GM12878 (cell line): ENCODE measurements at regions not wholly inside any gene's neighbourhood (a gene's known extent, or its start where the extent isn't known, plus 50 kb on each side); places are given as distances from the start of the nearest gene placed in this dataset.

ENCODE experiments used
- ATAC-seq: fragments of 200-7000 bp; cut with Tn5 transposase; 3 replicates; pipeline ENCODE4 v1.9.1; 2020; ENCODE audit warnings: mild to moderate bottlenecking, moderate library complexity
- BruUV-seq: library from RNA; stranded (reverse); fragments of 400-500 nt; replicated peaks from 2 replicates; lab custom pipeline; 2021; lab: Mats Ljungman, UMichigan
- CTCF ChIA-PET: fragments of 300-600 bp; sonication (Branson Sonifier 250); formaldehyde crosslinking; extraction: SDS; loops from one replicate; lab custom pipeline; 2021; ENCODE audit warnings: inconsistent platforms; lab: Yijun Ruan, JAX
- POLR2A ChIA-PET: fragments of 350-600 bp; formaldehyde crosslinking; extraction: SDS; loops from one replicate; lab custom pipeline; 2021; ENCODE audit warnings: inconsistent platforms; lab: Charles Lee
- RAD21 ChIA-PET: fragments of 300-600 bp; sonication (Branson Sonifier 250); formaldehyde crosslinking; loops from one replicate; lab custom pipeline; 2023; ENCODE audit warnings: antibody characterized with exemption; ENCODE audit not compliant: unreplicated experiment; lab: Charles Lee
- SMC1A ChIA-PET: fragments of 300-600 bp; sonication (Branson Sonifier 250); formaldehyde crosslinking; loops from one replicate; lab custom pipeline; 2023; ENCODE audit not compliant: unreplicated experiment, uncharacterized antibody; lab: Charles Lee
- DNase-seq: peaks from one replicate; pipeline ENCODE4 v3.0.0-alpha.2; 2011; ENCODE audit warnings: low read depth, low spot score
- FAIRE-seq: peaks from 3 replicates; lab custom pipeline; 2011; peaks lifted over from hg19 to GRCh38; lab: Jason Lieb, UNC
- H2AFZ ChIP-seq: 2 replicates; pipeline ENCODE4 v1.6.0; 2011; ENCODE audit warnings: low read depth, low read length, control low read depth; ENCODE audit not compliant: control insufficient read depth
- H3K27ac ChIP-seq: 2 replicates; pipeline ENCODE4 v1.5.1; 2011; ENCODE audit warnings: control low read depth; ENCODE audit not compliant: control insufficient read depth, insufficient read depth
- H3K27me3 ChIP-seq, 2 experiments: replicated peaks in 1 of 2; 2 replicates each; pipeline versions ENCODE4 v1.6.0 to v1.6.1; 2011; ENCODE audit warnings: low read length in 1 of 2; ENCODE audit not compliant: control insufficient read depth in 2 of 2, insufficient read depth in 2 of 2
- H3K36me3 ChIP-seq, 2 experiments: 2 replicates each; pipeline ENCODE4 v1.5.1; 2011; ENCODE audit warnings: low read length in 1 of 2; ENCODE audit not compliant: control insufficient read depth in 2 of 2, insufficient read depth in 2 of 2
- H3K4me1 ChIP-seq: 2 replicates; pipeline ENCODE4 v1.6.1; 2011; ENCODE audit warnings: mild to moderate bottlenecking, low read length, moderate library complexity, mixed read lengths; ENCODE audit not compliant: control insufficient read depth, insufficient read depth
- H3K4me2 ChIP-seq: 2 replicates; pipeline ENCODE4 v1.6.0; 2011; ENCODE audit warnings: control low read depth; ENCODE audit not compliant: control insufficient read depth, insufficient read depth
- H3K4me3 ChIP-seq: fragments of 200-600 bp; sonication (generic); 2 replicates; pipeline ENCODE4 v1.5.1; 2016
- H3K79me2 ChIP-seq: 2 replicates; pipeline ENCODE4 v1.6.0; 2011; ENCODE audit warnings: low read length; ENCODE audit not compliant: control insufficient read depth, insufficient read depth
- H3K9ac ChIP-seq: 2 replicates; pipeline ENCODE4 v1.8.0; 2011; ENCODE audit warnings: low read length, control low read depth, mixed read lengths; ENCODE audit not compliant: control insufficient read depth, insufficient read depth
- H3K9me3 ChIP-seq: replicated peaks from 3 replicates; pipeline ENCODE4 v1.5.1; 2011; ENCODE audit warnings: mild to moderate bottlenecking, low read length; ENCODE audit not compliant: control insufficient read depth, insufficient read depth
- H4K20me1 ChIP-seq: 2 replicates; pipeline ENCODE4 v1.6.0; 2011; ENCODE audit not compliant: control insufficient read depth, insufficient read depth
- CBX5 ChIP-seq: sonication (generic); IDR thresholded peaks from 2 replicates; pipeline ENCODE4 v1.6.1; 2016; ENCODE audit warnings: low read depth, moderate library complexity, mild to moderate bottlenecking, inconsistent platforms
- CHD1 ChIP-seq: IDR thresholded peaks from 2 replicates; pipeline ENCODE4 v1.6.1; 2012; ENCODE audit warnings: low read depth, low read length, improper control_type of control experiment
- ELK1 ChIP-seq: IDR thresholded peaks from 2 replicates; pipeline ENCODE4 v1.6.1; 2012; ENCODE audit warnings: low read depth, low read length, improper control_type of control experiment
- FOXM1 ChIP-seq: IDR thresholded peaks from 2 replicates; pipeline ENCODE4 v1.6.1; 2012; ENCODE audit warnings: low read depth, mild to moderate bottlenecking, inconsistent platforms, low read length, moderate library complexity
- HCFC1 ChIP-seq: fragments of 150-350 bp; IDR thresholded peaks from 2 replicates; pipeline ENCODE4 v1.6.1; 2014; ENCODE audit warnings: low read length
- MYC ChIP-seq: IDR thresholded peaks from 2 replicates; pipeline ENCODE4 v1.6.1; 2011; ENCODE audit warnings: mild to moderate bottlenecking, low read length, moderate library complexity, inconsistent platforms; ENCODE audit not compliant: insufficient read depth, insufficient replicate concordance, insufficient read length, severe bottlenecking
- NFYB ChIP-seq: IDR thresholded peaks from 2 replicates; pipeline ENCODE4 v1.6.1; 2011; ENCODE audit warnings: low read depth, mild to moderate bottlenecking, low read length, improper control_type of control experiment, moderate library complexity; ENCODE audit not compliant: insufficient read depth
- RAD51 ChIP-seq: fragments of 450-650 bp; IDR thresholded peaks from 2 replicates; pipeline ENCODE4 v1.6.1; 2016; ENCODE audit warnings: moderate library complexity, mild to moderate bottlenecking, inconsistent platforms
- SREBF1 ChIP-seq: IDR thresholded peaks from 2 replicates; pipeline ENCODE4 v1.6.1; 2012; ENCODE audit warnings: mild to moderate bottlenecking, low read length
- STAT3 ChIP-seq: IDR thresholded peaks from 2 replicates; pipeline ENCODE4 v1.6.1; 2011; ENCODE audit warnings: low read depth, low read length, improper control_type of control experiment
- ZNF274 ChIP-seq: IDR thresholded peaks from one replicate; pipeline ENCODE4 v1.8.0; 2011; ENCODE audit not compliant: insufficient read length, insufficient read depth
- ZNF592 ChIP-seq: fragments of 450-650 bp; IDR thresholded peaks from 2 replicates; pipeline ENCODE4 v1.6.1; 2017; ENCODE audit warnings: mild to moderate bottlenecking, moderate library complexity
- WGBS: methylation state at CpG from one replicate; pipeline ENCODE4 v1.1.6; 2016; ENCODE audit warnings: low lambda C conversion rate; ENCODE audit not compliant: insufficient replicate concordance, insufficient coverage; ENCODE audit errors: missing lambda C conversion rate; 5-methylcytosine and 5-hydroxymethylcytosine counted together
- in situ Hi-C: fragments of 300-500 bp; cut with MboI; formaldehyde crosslinking; loops from 9 replicates; pipeline ENCODE4 v1.14.3; 2018; ENCODE audit warnings: mixed read lengths
- intact Hi-C: fragments of 100-400 bp; cut with micrococcal nuclease; formaldehyde crosslinking; loops from one replicate; pipeline ENCODE4 v1.14.2; 2022; ENCODE audit not compliant: unreplicated experiment

GRCh38 chr15:62889141-62889661, 153.3 kb upstream of the TPM1 start:
- Histone ChIP-seq H3K4me3 (no peak overlapping the region), H3K4me2 (no peak overlapping the region), H4K20me1 (no peaks in the 10 kb centered on the region), H2AFZ (no peak overlapping the region), H3K9me3 (no peaks in the 10 kb centered on the region), H3K27me3 (peaks cover 2 to 5% of the 10 kb centered on the region in 2 experiments; a peak in 3 of 4 replicates), H3K27ac (no peak overlapping the region), H3K79me2 (no peaks in the 10 kb centered on the region), H3K4me1 (no peaks in the 10 kb centered on the region), H3K9ac (no peak overlapping the region), H3K36me3 (no peaks in the 10 kb centered on the region)
- POLR2A ChIA-PET = no interaction called here
- RAD21 ChIA-PET = no interaction called here
- TF ChIP-seq MYC (no peak), SREBF1 (no peak), NFYB (no peak), HCFC1 (no peak), ZNF274 (no peak)
- no TSS peak for BruUV-seq
- in situ Hi-C loops (no loop called here), intact Hi-C loops (no loop called here)
- 59% methylated on average over 7 of the region's 7 CpGs for WGBS
- SMC1A ChIA-PET = interaction anchor here (0.8 kb wide), 1 partner anchor 198 kb away, joined by 3 read pairs; no protein-coding TSS in a partner anchor
- CTCF ChIA-PET = interaction anchor here (0.5 kb wide), 1 partner anchor 55 kb away, joined by 3 read pairs; no protein-coding TSS in a partner anchor
- no peak for ATAC-seq
- no peak for DNase-seq
- FAIRE-seq = no peak

GRCh38 chr15:62889734-62890505, 152.6 kb upstream of the TPM1 start:
- no peak overlapping the region for H3K27ac ChIP-seq
- no peaks in the 10 kb centered on the region for H3K4me1 ChIP-seq
- intact Hi-C loops (no loop called here), in situ Hi-C loops (no loop called here)
- CTCF ChIA-PET = interaction anchor here (0.5 kb wide), 1 partner anchor 56 kb away, joined by 3 read pairs; no protein-coding TSS in a partner anchor
- WGBS = 6% methylated on average over 5 of the region's 5 CpGs
- RAD21 ChIA-PET = no interaction called here
- H3K4me2 ChIP-seq = no peak overlapping the region
- no peaks in the 10 kb centered on the region for H3K36me3 ChIP-seq
- H2AFZ ChIP-seq = no peak overlapping the region
- peaks cover 2 to 5% of the 10 kb centered on the region in 2 experiments; a peak in 3 of 4 replicates for H3K27me3 ChIP-seq
- H3K4me3 ChIP-seq = no peak overlapping the region
- no peaks in the 10 kb centered on the region for H3K79me2 ChIP-seq
- DNase-seq = no peak
- POLR2A ChIA-PET = no interaction called here
- ATAC-seq = no peak
- no peak overlapping the region for H3K9ac ChIP-seq
- H4K20me1 ChIP-seq = no peaks in the 10 kb centered on the region
- FAIRE-seq = no peak
- BruUV-seq = no TSS peak
- H3K9me3 ChIP-seq = no peaks in the 10 kb centered on the region
- SMC1A ChIA-PET = interaction anchor here (0.8 kb wide), 1 partner anchor 197 kb away, joined by 3 read pairs; no protein-coding TSS in a partner anchor
- TF ChIP-seq ELK1 = no peak
- TF ChIP-seq CHD1 = no peak
- TF ChIP-seq STAT3 = no peak
- TF ChIP-seq CBX5 = no peak
- no peak for TF ChIP-seq RAD51
- no peak for TF ChIP-seq ZNF592
- TF ChIP-seq FOXM1 = no peak
